HEK293T (cell line): ENCODE measurements at regions not wholly inside any gene's neighbourhood (a gene's known extent, or its start where the extent isn't known, plus 50 kb on each side); places are given as distances from the start of the nearest gene placed in this dataset.
"Not testable (repeated sequence)": the region's sequence is repeated elsewhere in the genome, so short reads cannot be mapped to it uniquely, and the experiment has no call there.

Experiments used
- CTCF ChIA-PET: fragments of 350-600 bp; formaldehyde crosslinking; extraction: SDS; loops from one replicate; lab custom pipeline; 2021; ENCODE audit warnings: antibody characterized with exemption, inconsistent platforms; lab: Yijun Ruan, JAX
- POLR2A ChIA-PET: fragments of 350-600 bp; formaldehyde crosslinking; extraction: SDS; loops from one replicate; lab custom pipeline; 2020; ENCODE audit warnings: antibody characterized with exemption, inconsistent platforms; lab: Yijun Ruan, JAX
- DNase-seq: peaks from one replicate; pipeline ENCODE4 v3.0.0; 2012; ENCODE audit warnings: mixed read lengths; ENCODE audit errors: extremely low spot score
- ARNT ChIP-seq: fragments of 450-650 bp; IDR thresholded peaks from 2 replicates; pipeline ENCODE4 v1.6.1; 2017; ENCODE audit warnings: mild to moderate bottlenecking
- BHLHE40 ChIP-seq: fragments of 450-650 bp; IDR thresholded peaks from 2 replicates; pipeline ENCODE4 v1.6.1; 2016; ENCODE audit warnings: mild to moderate bottlenecking, moderate library complexity, borderline replicate concordance
- CTBP1 ChIP-seq: fragments of 450-650 bp; IDR thresholded peaks from 2 replicates; pipeline ENCODE4 v1.6.1; 2016; ENCODE audit warnings: borderline replicate concordance
- ELF4 ChIP-seq: fragments of 450-650 bp; IDR thresholded peaks from 2 replicates; pipeline ENCODE4 v1.6.1; 2017; ENCODE audit warnings: antibody characterized with exemption
- FOXA1 ChIP-seq: fragments of 450-650 bp; IDR thresholded peaks from 2 replicates; pipeline ENCODE4 v1.6.1; 2016; ENCODE audit warnings: mild to moderate bottlenecking
- FOXK2 ChIP-seq: fragments of 450-650 bp; IDR thresholded peaks from 2 replicates; pipeline ENCODE4 v1.6.1; 2016; ENCODE audit warnings: mild to moderate bottlenecking
- FOXM1 ChIP-seq: fragments of 450-650 bp; IDR thresholded peaks from 2 replicates; pipeline ENCODE4 v1.6.1; 2017; ENCODE audit warnings: mild to moderate bottlenecking, borderline replicate concordance
- HDGF ChIP-seq: fragments of 450-650 bp; IDR thresholded peaks from 2 replicates; pipeline ENCODE4 v1.6.1; 2017; ENCODE audit warnings: antibody characterized with exemption, borderline replicate concordance
- L3MBTL2 ChIP-seq: fragments of 450-650 bp; conservative IDR thresholded peaks from 2 replicates; pipeline ENCODE4 v1.6.1; 2016; ENCODE audit warnings: mild to moderate bottlenecking
- LEF1 ChIP-seq: fragments of 450-650 bp; IDR thresholded peaks from 2 replicates; pipeline ENCODE4 v1.6.1; 2017; ENCODE audit warnings: mild to moderate bottlenecking, borderline replicate concordance
- NFRKB ChIP-seq: fragments of 450-650 bp; IDR thresholded peaks from 2 replicates; pipeline ENCODE4 v1.6.1; 2016; ENCODE audit warnings: mild to moderate bottlenecking, moderate library complexity
- SP1 ChIP-seq: fragments of 450-650 bp; IDR thresholded peaks from 2 replicates; pipeline ENCODE4 v1.6.1; 2017
- SUZ12 ChIP-seq: fragments of 450-650 bp; IDR thresholded peaks from 2 replicates; pipeline ENCODE4 v1.6.1; 2016; ENCODE audit warnings: mild to moderate bottlenecking
- TARDBP ChIP-seq: fragments of 450-650 bp; IDR thresholded peaks from 2 replicates; pipeline ENCODE4 v1.6.1; 2016
- ZNF384 ChIP-seq: fragments of 450-650 bp; IDR thresholded peaks from 2 replicates; pipeline ENCODE4 v1.6.1; 2016
- TF ChIP-seq, protein P1 (sequence below): fragments of 450-650 bp; IDR thresholded peaks from 2 replicates; pipeline ENCODE4 v1.6.1; 2016

DNA sequence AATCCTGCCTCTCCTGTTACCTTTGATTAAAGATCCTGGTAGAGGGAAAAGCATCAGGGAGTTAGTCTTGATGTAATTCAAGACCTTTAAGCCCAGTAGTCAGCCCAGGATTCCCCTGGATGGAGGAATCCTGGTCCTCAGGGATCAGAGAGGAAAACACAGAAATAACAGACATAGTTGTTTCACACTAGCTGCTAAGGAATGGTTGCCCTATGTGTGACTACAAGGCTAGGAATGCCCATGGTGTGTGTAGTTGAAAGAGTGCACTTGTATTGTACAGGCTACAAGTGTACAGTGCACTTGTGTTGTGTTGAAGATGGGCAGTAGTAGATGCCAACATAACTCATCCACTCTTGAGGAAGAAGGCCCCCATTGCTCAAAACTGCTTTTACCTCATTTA lies 226.8 kb downstream of the AASDHPPT start:
- no peak for DNase-seq
- POLR2A ChIA-PET = no interaction called here
- CTCF ChIA-PET = interaction anchor here (0.6 kb wide), 1 partner anchor 474 kb away, joined by 4 read pairs; no protein-coding TSS in a partner anchor
- no peak for TF ChIP-seq ZNF384
- no peak for TF ChIP-seq SP1
- TF ChIP-seq FOXA1 = no peak
- no peak for TF ChIP-seq BHLHE40
- TF ChIP-seq TARDBP = no peak
- TF ChIP-seq SUZ12 = no peak
- TF ChIP-seq L3MBTL2 = no peak
- no peak for TF ChIP-seq LEF1
- TF ChIP-seq, protein P1, sequence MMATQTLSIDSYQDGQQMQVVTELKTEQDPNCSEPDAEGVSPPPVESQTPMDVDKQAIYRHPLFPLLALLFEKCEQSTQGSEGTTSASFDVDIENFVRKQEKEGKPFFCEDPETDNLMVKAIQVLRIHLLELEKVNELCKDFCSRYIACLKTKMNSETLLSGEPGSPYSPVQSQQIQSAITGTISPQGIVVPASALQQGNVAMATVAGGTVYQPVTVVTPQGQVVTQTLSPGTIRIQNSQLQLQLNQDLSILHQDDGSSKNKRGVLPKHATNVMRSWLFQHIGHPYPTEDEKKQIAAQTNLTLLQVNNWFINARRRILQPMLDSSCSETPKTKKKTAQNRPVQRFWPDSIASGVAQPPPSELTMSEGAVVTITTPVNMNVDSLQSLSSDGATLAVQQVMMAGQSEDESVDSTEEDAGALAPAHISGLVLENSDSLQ = no peak
- TF ChIP-seq ARNT = no peak
- no peak for TF ChIP-seq CTBP1
- TF ChIP-seq ELF4 = no peak
- no peak for TF ChIP-seq NFRKB
- TF ChIP-seq FOXM1 = no peak
- TF ChIP-seq HDGF = no peak
- no peak for TF ChIP-seq FOXK2

DNA sequence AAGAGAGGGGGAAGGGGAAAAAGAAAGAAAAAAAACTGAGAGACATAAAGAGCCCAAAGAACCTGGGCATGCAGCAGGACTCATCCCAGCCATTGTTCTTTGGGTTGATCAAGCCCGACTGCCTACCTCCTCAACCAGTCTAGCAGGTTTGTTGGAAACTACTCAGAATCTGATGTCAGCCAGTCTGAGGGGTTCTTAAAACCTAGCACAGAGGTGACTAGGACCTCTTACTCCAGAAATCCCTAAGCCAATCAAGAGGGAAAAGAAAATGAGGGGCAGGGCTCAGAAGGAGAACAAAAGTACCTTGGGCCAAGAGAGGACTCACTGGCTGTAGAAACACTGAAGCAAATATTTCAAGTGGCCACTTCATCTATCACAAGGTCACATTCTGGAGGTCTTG lies 228.0 kb downstream of the AASDHPPT start:
- POLR2A ChIA-PET = no interaction called here
- no peak for TF ChIP-seq L3MBTL2
- TF ChIP-seq NFRKB = no peak
- no peak for TF ChIP-seq FOXK2
- no peak for TF ChIP-seq SP1
- TF ChIP-seq ARNT = no peak
- TF ChIP-seq ZNF384 = no peak
- TF ChIP-seq, protein P1 = no peak
- no peak for TF ChIP-seq CTBP1
- no peak for TF ChIP-seq FOXA1
- TF ChIP-seq ELF4 = no peak
- no peak for TF ChIP-seq LEF1
- no peak for DNase-seq
- CTCF ChIA-PET = no interaction called here

DNA sequence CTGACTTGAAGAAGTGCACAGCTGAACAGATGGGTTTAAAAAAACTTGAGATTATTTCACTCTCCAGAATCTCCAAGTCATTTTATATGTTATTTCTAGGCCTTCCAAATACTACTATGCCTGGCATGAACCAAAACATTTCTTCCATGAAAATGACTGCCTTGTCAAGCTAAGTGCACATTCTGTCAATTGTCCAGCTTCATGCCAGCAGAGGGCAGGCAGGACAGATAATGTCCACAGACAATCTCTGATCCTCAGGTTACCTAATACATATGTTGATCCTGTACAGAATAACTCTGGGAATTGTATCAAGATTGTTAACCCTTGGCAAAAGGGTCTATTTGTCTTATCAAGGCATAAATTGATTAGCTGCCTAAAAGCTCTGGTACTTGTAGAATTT lies 229.5 kb downstream of the AASDHPPT start:
- POLR2A ChIA-PET = no interaction called here
- no peak for TF ChIP-seq NFRKB
- TF ChIP-seq ARNT = no peak
- no peak for TF ChIP-seq SP1
- TF ChIP-seq CTBP1 = no peak
- no peak for TF ChIP-seq BHLHE40
- TF ChIP-seq TARDBP = no peak
- TF ChIP-seq FOXK2 = no peak
- DNase-seq = no peak
- CTCF ChIA-PET = no interaction called here

DNA sequence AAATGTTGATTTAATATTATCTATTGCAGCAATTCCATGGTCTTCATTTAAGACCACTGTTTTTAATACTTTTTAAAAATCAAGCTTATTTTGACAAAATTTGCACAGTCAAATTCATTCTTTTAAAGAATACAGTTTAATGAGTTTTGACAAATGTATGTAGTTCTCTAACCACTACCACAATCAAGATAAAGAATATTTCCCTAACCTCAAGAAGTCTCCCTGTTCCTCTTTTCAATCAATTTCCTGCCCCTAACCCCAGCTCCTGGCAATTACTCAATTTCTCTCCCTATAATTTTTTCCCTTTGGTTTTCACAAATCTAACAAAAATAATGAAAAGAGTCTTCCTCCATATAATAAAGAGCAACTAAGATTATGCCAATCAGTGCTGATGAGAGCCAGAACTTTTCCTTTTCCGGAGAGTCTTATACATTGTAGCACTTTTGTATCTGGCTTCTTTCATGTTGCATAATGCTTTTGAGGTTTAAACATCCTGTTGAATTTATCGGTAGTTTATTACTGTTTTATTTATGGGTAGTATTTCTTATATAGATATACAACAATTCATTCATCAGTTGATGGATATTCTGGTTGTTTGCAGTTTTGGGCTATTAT lies 231.7 kb downstream of the AASDHPPT start:
- CTCF ChIA-PET = no interaction called here
- POLR2A ChIA-PET = no interaction called here
- TF ChIP-seq ELF4 (no peak), FOXM1 (no peak), FOXA1 (no peak), SUZ12 (no peak), HDGF (no peak), L3MBTL2 (no peak), FOXK2 (no peak), ZNF384 (no peak), BHLHE40 (no peak), LEF1 (no peak), TARDBP (no peak), ARNT (no peak), NFRKB (no peak), CTBP1 (no peak), SP1 (no peak)
- TF ChIP-seq, protein P1 = no peak
- DNase-seq = no peak

DNA sequence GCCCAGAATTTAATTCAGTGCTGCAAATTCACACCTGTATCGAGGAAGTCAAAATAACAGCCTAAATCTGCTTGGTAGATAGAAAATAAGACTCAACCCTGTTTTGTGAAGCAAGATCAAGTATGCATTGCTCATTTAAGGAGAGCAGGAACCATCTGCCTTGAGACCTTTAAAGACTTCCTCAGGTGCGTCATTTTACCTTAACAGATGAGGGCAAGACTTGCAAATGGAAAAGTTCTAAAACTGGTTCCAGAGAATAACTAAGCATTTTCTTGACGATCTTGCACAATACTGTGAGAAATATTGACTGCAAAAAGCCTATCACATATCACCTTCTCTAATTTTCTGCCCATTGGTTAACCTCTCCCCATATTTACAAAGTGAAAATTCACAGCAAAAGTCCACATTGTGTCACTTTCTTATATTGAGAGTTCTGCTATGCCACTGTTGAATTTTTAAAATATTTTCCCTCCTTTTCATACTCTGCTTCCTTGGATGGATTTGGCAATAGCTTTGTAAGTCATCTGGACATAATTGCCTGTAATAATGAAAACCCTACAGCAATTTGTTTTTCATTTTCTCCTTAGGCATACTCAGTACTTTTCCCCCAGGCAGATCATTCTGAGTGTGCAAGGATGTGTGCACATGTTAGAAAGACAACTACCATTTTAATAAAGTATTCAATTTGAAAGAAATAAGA lies 234.2 kb downstream of the AASDHPPT start:
- ChIA-PET POLR2A (no interaction called here), CTCF (no interaction called here)
- TF ChIP-seq ZNF384 (no peak), FOXK2 (no peak), FOXM1 (no peak), FOXA1 (no peak), LEF1 (no peak), L3MBTL2 (no peak), ARNT (no peak), NFRKB (no peak), CTBP1 (no peak)
- TF ChIP-seq, protein P1 = no peak
- no peak for DNase-seq

DNA sequence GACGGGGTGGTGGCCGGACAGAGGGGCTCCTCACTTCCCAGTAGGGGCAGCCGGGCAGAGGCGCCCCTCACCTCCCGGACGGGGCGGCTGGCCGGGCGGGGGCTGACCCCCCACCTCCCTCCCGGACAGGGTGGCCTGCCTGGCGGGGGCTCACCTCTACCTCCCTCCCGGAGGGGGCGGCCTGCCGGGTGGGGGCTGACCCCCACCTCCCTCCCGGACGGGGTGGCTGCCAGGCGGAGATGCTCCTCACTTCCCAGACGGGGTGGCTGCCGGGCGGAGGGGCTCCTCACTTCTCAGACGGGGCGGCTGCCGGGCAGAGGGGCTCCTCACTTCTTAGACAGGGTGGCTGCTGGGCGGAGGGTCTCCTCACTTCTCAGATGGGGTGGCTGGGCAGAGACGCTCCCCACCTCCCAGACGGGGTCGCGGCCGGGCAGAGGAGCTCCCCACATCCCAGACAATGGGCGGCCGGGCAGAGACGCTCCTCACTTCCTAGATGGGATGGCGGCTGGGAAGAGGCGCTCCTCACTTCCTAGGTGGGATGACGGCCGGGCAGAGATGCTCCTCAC lies 239.8 kb downstream of the AASDHPPT start:
- CTCF ChIA-PET, DNase-seq, POLR2A ChIA-PET: not testable (repeated sequence)
